Naive B cell (primary cell): ENCODE measurements at regions not wholly inside any gene's neighbourhood (a gene's known extent, or its start where the extent isn't known, plus 50 kb on each side); places are given as distances from the start of the nearest gene placed in this dataset.

Experiments
- ATAC-seq, 2 donors: fragments of 150-1000 bp; cut with Tn5 transposase; 2 replicates each; pipeline ENCODE4 v1.10.0; 2021; ENCODE audit warnings: low read depth in 2 of 2, mild to moderate bottlenecking in 2 of 2, moderate library complexity in 2 of 2
- DNase-seq: peaks from one replicate; pipeline ENCODE4 v3.0.0; 2022
- H3K27ac Mint-ChIP-seq, 6 donors: one replicate each; pipeline ENCODE4 v1.8.0; 2020 to 2022; ENCODE audit warnings: mild to moderate bottlenecking in 6 of 6, mixed read lengths in 6 of 6, moderate library complexity in 5 of 6, inconsistent platforms in 2 of 6
- H3K27me3 Mint-ChIP-seq, 3 donors: one replicate each; pipeline ENCODE4 v1.8.0; 2021 to 2022; ENCODE audit warnings: mixed read lengths in 3 of 3, mild to moderate bottlenecking in 1 of 3
- H3K36me3 Mint-ChIP-seq, 2 donors: one replicate each; pipeline ENCODE4 v1.8.0; 2020 to 2022; ENCODE audit warnings: mixed read lengths in 2 of 2, inconsistent platforms in 1 of 2, mild to moderate bottlenecking in 1 of 2
- H3K4me1 Mint-ChIP-seq, 3 donors: one replicate each; pipeline ENCODE4 v1.8.0; 2020 to 2022; ENCODE audit warnings: mixed read lengths in 3 of 3, inconsistent platforms in 1 of 3, mild to moderate bottlenecking in 1 of 3, moderate library complexity in 1 of 3
- H3K4me3 Mint-ChIP-seq, 8 donors: one replicate each; pipeline ENCODE4 v1.8.0; 2020 to 2022; ENCODE audit warnings: mild to moderate bottlenecking in 8 of 8, mixed read lengths in 8 of 8, moderate library complexity in 8 of 8, inconsistent platforms in 2 of 8
- H3K9me3 Mint-ChIP-seq, 7 donors: one replicate each; pipeline ENCODE4 v1.8.0; 2020 to 2022; ENCODE audit warnings: mixed read lengths in 7 of 7, mild to moderate bottlenecking in 5 of 7, inconsistent platforms in 2 of 7, moderate library complexity in 1 of 7

DNA sequence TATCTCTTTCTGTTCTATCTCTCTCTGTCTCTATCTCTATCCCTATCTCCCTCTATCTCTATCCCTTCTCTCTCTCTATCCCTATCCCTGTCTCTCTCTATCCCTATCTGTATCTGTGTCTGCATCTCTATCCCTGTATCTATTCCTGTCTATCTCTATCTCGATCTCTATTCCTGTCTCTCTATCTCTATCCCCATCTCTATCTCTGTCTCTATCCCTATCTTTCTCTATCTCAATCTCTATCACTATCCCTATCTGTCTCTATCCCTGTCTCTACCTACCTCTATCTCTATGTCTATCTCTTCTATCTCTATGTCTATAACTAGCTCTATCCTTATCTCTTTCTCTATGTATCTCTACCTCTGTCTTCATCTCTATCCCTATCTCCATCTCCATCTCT lies 141.4 kb upstream of the KCNJ6 start:
- DNase-seq = no peak
- Mint-ChIP-seq H3K4me1 (no peaks in the 10 kb centered on the region), H3K36me3 (no peaks in the 10 kb centered on the region), H3K27ac (no peak overlapping the region), H3K27me3 (peaks cover 0 to 11% (median 6%) of the 10 kb centered on the region in 3 donors), H3K9me3 (peaks cover 0 to 13% (median 2%) of the 10 kb centered on the region in 7 donors), H3K4me3 (peak overlapping the region in 1 of 8 donors; percentile 3)
- no peak for ATAC-seq

DNA sequence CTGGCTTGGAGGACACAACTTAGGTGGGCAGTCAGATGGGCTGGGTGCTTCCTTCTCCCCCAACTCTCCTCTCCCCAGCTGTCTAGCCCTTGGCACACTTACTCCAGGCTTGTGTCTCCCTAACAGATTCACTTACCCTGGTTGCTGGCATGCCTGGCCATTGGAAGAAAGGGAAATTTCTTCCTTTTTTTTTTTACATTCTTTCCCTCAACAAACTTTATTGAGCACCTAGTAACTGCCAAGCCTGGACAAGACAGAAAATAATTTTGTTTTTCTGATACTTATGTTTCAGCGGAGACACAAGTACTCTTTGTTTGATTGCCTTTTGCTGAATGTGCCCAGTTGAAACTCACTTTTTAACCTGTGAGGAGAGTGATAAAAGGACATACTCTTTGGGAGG lies 144.3 kb upstream of the KCNJ6 start:
- Mint-ChIP-seq H3K36me3 (no peaks in the 10 kb centered on the region), H3K4me1 (no peaks in the 10 kb centered on the region)

GRCh38 chr21:38067086-38067739 lies 151.0 kb upstream of the KCNJ6 start:
- H3K4me1 Mint-ChIP-seq = no peaks in the 10 kb centered on the region
- no peaks in the 10 kb centered on the region for H3K36me3 Mint-ChIP-seq
- H3K9me3 Mint-ChIP-seq = peaks cover 0 to 7% (median 0%) of the 10 kb centered on the region in 7 donors
- peaks cover 6 to 24% (median 19%) of the 10 kb centered on the region in 3 donors for H3K27me3 Mint-ChIP-seq
- DNase-seq (no peak), ATAC-seq (no peak)
- H3K4me3 Mint-ChIP-seq = no peak overlapping the region
- H3K27ac Mint-ChIP-seq = no peak overlapping the region

More for the DNA sequence above, 144.3 kb upstream of the KCNJ6 start:
- Mint-ChIP-seq H3K27ac (no peak overlapping the region), H3K27me3 (peaks cover 0 to 11% (median 11%) of the 10 kb centered on the region in 3 donors), H3K4me3 (no peak overlapping the region), H3K9me3 (peaks cover 0 to 13% (median 2%) of the 10 kb centered on the region in 7 donors)
- ATAC-seq (no peak), DNase-seq (no peak)

DNA sequence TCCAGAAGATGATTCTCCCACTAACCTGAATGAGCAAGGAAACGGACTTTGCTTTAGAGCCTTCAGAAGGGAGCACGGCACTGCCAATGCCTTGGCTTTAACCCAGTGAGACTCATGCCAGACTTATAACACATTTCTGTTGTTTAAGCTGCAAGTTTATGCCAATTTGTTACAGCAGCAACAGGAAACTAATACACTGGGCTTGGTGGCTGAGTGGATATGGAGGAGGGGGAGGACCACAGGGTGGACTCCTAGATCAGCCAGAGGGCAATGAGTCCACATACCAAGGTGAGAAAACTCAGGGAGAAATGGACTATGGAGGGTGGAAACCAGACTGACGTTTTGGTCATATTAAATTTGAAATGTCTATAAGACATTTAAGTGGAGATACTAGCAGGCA lies 156.2 kb upstream of the KCNJ6 start:
- no peak overlapping the region for H3K27ac Mint-ChIP-seq
- peaks cover 12 to 26% (median 21%) of the 10 kb centered on the region in 3 donors for H3K27me3 Mint-ChIP-seq
- no peaks in the 10 kb centered on the region for H3K4me1 Mint-ChIP-seq
- ATAC-seq = no peak
- no peaks in the 10 kb centered on the region for H3K36me3 Mint-ChIP-seq
- no peak overlapping the region for H3K4me3 Mint-ChIP-seq
- peaks cover 0 to 19% (median 10%) of the 10 kb centered on the region in 7 donors for H3K9me3 Mint-ChIP-seq
- no peak for DNase-seq

- no peak overlapping the region for H3K4me3 Mint-ChIP-seq
- peaks cover 0 to 15% (median 10%) of the 10 kb centered on the region in 7 donors for H3K9me3 Mint-ChIP-seq
- ATAC-seq (no peak), DNase-seq (no peak)
- no peaks in the 10 kb centered on the region for H3K36me3 Mint-ChIP-seq
- H3K27ac Mint-ChIP-seq = no peak overlapping the region
- no peaks in the 10 kb centered on the region for H3K4me1 Mint-ChIP-seq
- H3K27me3 Mint-ChIP-seq = peaks cover 6 to 14% (median 12%) of the 10 kb centered on the region in 3 donors
These were observed 159.8 kb upstream of the KCNJ6 start for GRCh38 chr21:38075833-38076587.

DNA sequence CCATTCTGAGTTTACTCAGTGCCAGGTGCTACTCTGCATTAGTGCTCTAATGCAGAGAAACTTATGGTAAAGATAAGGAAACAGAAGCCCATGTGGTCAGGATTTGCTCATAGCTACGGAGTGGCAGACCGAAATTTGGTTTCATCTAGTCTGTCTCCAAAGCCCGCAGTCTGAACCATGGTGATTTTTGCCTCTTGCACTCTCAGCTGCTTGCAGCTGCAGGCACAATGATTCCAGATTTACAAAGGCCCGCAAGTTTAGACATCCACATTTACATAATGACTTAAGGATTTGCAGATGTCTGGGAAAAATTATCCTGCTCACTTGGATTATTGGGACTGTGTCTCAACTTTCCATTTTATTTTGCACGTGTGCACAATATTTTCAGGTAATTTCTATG lies 161.3 kb upstream of the KCNJ6 start:
- H3K4me1 Mint-ChIP-seq = no peaks in the 10 kb centered on the region
- H3K27me3 Mint-ChIP-seq = peaks cover 6 to 8% (median 8%) of the 10 kb centered on the region in 3 donors
- no peak overlapping the region for H3K4me3 Mint-ChIP-seq
- no peaks in the 10 kb centered on the region for H3K36me3 Mint-ChIP-seq
- ATAC-seq (no peak), DNase-seq (no peak)
- H3K9me3 Mint-ChIP-seq = peaks cover 0 to 14% (median 10%) of the 10 kb centered on the region in 7 donors
- H3K27ac Mint-ChIP-seq = no peak overlapping the region

DNA sequence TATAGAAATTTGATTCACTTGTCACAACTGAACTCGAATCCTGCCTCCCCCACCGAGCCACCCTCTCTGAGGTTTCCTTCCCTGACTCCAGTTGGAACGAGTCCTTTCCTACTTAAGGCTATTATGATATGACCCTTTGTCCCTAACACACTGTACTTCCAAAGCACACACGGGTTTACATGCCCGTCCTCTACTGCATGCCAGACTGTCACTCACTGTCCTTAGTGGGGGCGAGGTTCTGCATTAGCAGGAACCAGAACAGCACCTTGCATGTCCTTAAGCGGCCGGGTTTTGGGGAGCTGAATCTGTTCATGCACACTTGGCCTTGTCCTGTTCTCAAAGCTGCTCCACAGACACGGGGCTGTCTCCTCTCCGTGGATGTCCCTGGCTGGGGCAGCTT lies 164.6 kb upstream of the KCNJ6 start:
- H3K4me1 Mint-ChIP-seq = no peaks in the 10 kb centered on the region
- peaks cover 0 to 15% (median 5%) of the 10 kb centered on the region in 3 donors for H3K27me3 Mint-ChIP-seq
- no peaks in the 10 kb centered on the region for H3K36me3 Mint-ChIP-seq
- H3K9me3 Mint-ChIP-seq = peaks cover 0 to 2% (median under 1%) of the 10 kb centered on the region in 7 donors
- no peak for ATAC-seq
- no peak for DNase-seq
- H3K4me3 Mint-ChIP-seq = no peak overlapping the region
- H3K27ac Mint-ChIP-seq = no peak overlapping the region

DNA sequence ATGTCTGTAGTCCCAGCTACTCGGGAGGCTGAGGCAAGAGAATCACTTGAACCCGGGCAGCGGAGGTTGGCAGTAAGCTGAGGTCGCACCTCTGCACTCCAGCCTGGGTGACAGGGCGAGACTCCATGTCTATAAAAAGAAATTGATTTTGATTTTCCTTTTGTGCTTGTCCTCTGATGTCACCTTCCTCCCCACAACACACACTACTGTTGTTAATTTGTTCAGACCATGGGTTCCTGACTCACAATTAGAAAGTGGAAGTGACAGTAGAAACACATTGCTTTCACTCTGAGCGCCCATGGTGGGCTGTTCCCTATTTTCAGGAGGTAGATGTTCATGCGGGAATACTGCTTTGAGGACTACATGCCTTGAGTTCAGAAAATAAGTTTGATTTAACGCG lies 165.5 kb upstream of the KCNJ6 start:
- DNase-seq = no peak
- H3K27me3 Mint-ChIP-seq = peaks cover 0 to 17% (median 5%) of the 10 kb centered on the region in 3 donors

DNA sequence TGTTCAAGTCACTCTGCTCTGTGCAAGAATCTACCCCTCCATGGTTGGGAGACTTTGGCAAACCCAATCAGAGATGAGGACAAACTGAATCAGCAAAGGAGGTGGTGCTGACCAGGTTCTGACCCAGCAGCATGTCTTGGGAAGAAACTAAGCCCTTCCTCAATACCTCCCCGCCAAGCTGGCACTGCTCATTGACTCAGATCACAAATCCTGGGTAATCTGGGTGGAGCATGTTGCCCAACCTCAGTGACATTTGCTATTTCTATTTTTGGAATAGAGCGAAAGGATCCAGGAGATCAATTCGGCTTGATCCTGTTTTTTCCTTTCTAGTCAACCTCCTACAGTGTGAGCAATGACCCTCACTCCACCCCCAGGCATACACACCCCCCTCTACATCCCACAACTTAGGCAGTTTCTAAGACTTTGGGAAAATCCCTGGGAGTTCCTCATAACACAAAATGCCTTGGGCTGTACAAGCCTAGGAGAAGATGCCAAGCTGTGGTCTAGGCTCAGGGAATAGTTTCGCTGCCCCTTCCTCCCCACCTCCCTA lies 166.8 kb upstream of the KCNJ6 start:
- DNase-seq (no peak), ATAC-seq (no peak)
- Mint-ChIP-seq H3K9me3 (peaks cover 0 to 2% (median 0%) of the 10 kb centered on the region in 7 donors), H3K27me3 (peaks cover 0 to 17% (median 5%) of the 10 kb centered on the region in 3 donors), H3K36me3 (no peaks in the 10 kb centered on the region), H3K4me3 (no peak overlapping the region), H3K4me1 (no peaks in the 10 kb centered on the region), H3K27ac (no peak overlapping the region)

More for the DNA sequence above, 165.5 kb upstream of the KCNJ6 start:
- Mint-ChIP-seq H3K4me3 (no peak overlapping the region), H3K9me3 (peaks cover 0 to 2% (median 0%) of the 10 kb centered on the region in 7 donors), H3K36me3 (no peaks in the 10 kb centered on the region), H3K27ac (no peak overlapping the region), H3K4me1 (no peaks in the 10 kb centered on the region)
- no peak for ATAC-seq

GRCh38 chr21:38083535-38083934 lies 167.3 kb upstream of the KCNJ6 start:
- Mint-ChIP-seq H3K36me3 (no peaks in the 10 kb centered on the region), H3K27me3 (peaks cover 0 to 17% (median 5%) of the 10 kb centered on the region in 3 donors), H3K27ac (no peak overlapping the region), H3K4me1 (no peaks in the 10 kb centered on the region), H3K9me3 (peaks cover 0 to 2% (median 0%) of the 10 kb centered on the region in 7 donors), H3K4me3 (no peak overlapping the region)
- no peak for DNase-seq
- ATAC-seq = no peak

GRCh38 chr21:38086580-38086979 lies 170.2 kb upstream of the KCNJ15 start:
- ATAC-seq = no peak
- Mint-ChIP-seq H3K4me1 (no peaks in the 10 kb centered on the region), H3K27ac (no peak overlapping the region), H3K36me3 (no peaks in the 10 kb centered on the region), H3K9me3 (peaks cover 0 to 4% (median 0%) of the 10 kb centered on the region in 7 donors), H3K27me3 (peaks cover 5 to 22% (median 9%) of the 10 kb centered on the region in 3 donors), H3K4me3 (no peak overlapping the region)
- DNase-seq = no peak

DNA sequence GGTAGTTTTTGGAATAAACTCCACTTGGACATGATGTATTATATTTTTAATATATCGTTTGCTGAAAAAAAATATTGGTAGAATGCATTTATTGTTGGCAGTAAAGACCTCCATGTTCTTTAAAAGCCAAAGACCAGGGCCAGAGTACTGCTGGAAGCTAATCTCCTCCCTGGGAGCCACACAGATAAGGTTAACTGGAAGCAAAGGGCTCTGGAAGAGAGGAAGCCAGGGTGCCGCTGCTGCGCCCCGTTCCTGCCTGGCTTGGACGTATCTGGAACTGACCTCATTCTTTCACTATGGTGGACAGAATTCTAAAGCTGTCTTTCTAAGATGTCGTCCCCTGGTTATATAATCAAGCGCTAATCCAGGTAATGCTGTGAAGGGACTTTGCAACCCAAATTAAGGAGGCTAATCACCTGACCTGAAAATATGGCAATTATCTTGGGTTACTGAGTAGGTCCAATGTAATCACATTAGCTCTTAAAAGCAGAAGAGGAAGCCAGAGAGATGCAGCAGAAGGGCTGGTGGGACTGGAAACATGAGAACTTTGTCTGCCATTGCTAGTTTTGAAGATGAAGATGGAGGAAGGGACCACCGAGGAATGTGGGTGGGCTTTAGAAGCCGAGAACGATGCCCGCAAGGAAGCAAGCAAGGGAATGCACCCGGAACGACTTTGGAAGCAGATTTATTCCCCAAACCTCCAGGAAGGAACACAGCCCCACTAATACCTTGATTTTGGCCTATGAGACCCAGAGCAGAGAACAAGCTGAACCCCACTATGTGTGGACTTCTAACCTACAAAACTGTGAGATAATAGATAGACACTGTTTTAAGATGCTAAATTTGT lies 167.7 kb upstream of the KCNJ15 start:
- DNase-seq = no peak
- Mint-ChIP-seq H3K4me3 (no peak overlapping the region), H3K27ac (no peak overlapping the region), H3K36me3 (no peaks in the 10 kb centered on the region), H3K4me1 (no peaks in the 10 kb centered on the region), H3K9me3 (peaks cover 0 to 8% (median 3%) of the 10 kb centered on the region in 7 donors), H3K27me3 (peaks cover 9 to 26% (median 16%) of the 10 kb centered on the region in 3 donors)
- no peak for ATAC-seq

DNA sequence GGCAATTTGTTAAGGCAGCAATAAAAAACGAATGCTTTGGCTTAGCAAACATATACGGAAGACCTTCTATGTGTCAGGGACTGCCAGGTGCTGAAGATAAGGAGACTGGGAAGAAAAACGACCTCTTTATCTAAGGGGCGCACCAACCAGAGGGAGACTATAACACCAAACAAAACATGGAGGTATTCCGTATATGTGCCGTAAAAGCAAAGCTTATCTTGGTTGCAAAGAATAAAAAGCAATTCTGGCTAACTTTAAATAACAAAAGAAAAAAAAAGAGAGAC lies 167.1 kb upstream of the KCNJ15 start:
- no peak overlapping the region for H3K27ac Mint-ChIP-seq

More for the DNA sequence above, 167.1 kb upstream of the KCNJ15 start:
- Mint-ChIP-seq H3K36me3 (no peaks in the 10 kb centered on the region), H3K4me1 (no peaks in the 10 kb centered on the region), H3K9me3 (peaks cover 0 to 8% (median 5%) of the 10 kb centered on the region in 7 donors), H3K27me3 (peaks cover 13 to 26% (median 19%) of the 10 kb centered on the region in 3 donors), H3K4me3 (no peak overlapping the region)
- DNase-seq (no peak), ATAC-seq (no peak)
